Liver (tissue), 2 donors: ENCODE measurements at regions not wholly inside any gene's neighbourhood (a gene's known extent, or its start where the extent isn't known, plus 50 kb on each side); places are given as distances from the start of the nearest gene placed in this dataset.

Source experiments
- REST ChIP-seq: IDR thresholded peaks from 2 replicates; pipeline ENCODE4 v1.6.1; 2016; ENCODE audit warnings: antibody characterized with exemption, mild to moderate bottlenecking
- ZBTB33 ChIP-seq: IDR thresholded peaks from 2 replicates; pipeline ENCODE4 v1.6.1; 2016; ENCODE audit warnings: antibody characterized with exemption
- TF ChIP-seq, protein P1 (sequence below): fragments of 150-350 bp; IDR thresholded peaks from 2 replicates; pipeline ENCODE4 v1.5.1; 2017; ENCODE audit warnings: improper control_type of control experiment, low read depth, low read length; ENCODE audit not compliant: missing input control
- donor health status: healthy.

DNA sequence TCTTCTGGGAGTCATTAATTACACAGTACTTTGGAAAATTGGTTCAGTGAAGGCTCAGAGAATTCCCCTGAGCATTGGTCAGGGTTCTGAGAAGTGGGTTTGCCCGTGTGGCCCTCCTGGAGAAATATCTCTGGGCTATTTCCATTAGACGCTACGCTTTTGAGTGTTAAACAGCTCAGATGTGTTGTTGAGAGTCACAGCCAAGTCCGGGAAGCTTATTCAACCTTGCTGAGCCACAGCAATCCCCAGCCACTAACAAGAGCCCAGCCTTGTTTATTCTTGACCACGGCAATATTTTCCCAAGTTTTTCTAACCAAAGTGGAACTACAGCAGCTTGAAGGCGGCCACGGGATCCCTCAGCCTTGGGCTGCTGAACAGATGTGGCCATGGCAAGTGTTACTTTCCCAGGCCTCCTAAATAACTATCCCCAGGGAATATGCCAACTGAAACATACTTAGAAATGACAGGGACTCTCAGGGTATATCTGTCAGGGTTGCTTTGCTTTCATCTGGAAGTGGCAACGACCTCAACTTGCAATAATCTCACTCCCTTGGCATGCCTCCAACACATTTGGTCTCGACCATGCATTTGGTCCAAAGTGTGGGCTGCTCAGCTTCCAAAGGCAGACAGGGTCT is 214.7 kb downstream of the EMX2 start:
- TF ChIP-seq, protein P1, sequence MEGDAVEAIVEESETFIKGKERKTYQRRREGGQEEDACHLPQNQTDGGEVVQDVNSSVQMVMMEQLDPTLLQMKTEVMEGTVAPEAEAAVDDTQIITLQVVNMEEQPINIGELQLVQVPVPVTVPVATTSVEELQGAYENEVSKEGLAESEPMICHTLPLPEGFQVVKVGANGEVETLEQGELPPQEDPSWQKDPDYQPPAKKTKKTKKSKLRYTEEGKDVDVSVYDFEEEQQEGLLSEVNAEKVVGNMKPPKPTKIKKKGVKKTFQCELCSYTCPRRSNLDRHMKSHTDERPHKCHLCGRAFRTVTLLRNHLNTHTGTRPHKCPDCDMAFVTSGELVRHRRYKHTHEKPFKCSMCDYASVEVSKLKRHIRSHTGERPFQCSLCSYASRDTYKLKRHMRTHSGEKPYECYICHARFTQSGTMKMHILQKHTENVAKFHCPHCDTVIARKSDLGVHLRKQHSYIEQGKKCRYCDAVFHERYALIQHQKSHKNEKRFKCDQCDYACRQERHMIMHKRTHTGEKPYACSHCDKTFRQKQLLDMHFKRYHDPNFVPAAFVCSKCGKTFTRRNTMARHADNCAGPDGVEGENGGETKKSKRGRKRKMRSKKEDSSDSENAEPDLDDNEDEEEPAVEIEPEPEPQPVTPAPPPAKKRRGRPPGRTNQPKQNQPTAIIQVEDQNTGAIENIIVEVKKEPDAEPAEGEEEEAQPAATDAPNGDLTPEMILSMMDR = no peak
- TF ChIP-seq REST (no peak), ZBTB33 (no peak)
